Astrocyte of the cerebellum (primary cell): ENCODE measurements at regions not wholly inside any gene's neighbourhood (a gene's known extent, or its start where the extent isn't known, plus 50 kb on each side); places are given as distances from the start of the nearest gene placed in this dataset.
"Not testable (repeated sequence)": the region's sequence is repeated elsewhere in the genome, so short reads cannot be mapped to it uniquely, and the experiment has no call there.

Experiments used
- DNase-seq: peaks from one replicate; pipeline ENCODE4 v3.0.0-alpha.2; 2011; ENCODE audit warnings: low read depth
- H3K4me3 ChIP-seq: 2 replicates; pipeline ENCODE4 v1.5.1; 2011; ENCODE audit warnings: mild to moderate bottlenecking, low read depth, low read length, moderate library complexity
- CTCF ChIP-seq: IDR thresholded peaks from 2 replicates; pipeline ENCODE4 v1.5.1; 2012; ENCODE audit warnings: low read length, low read depth, moderate library complexity, mild to moderate bottlenecking; ENCODE audit errors: missing control alignments
- in situ Hi-C: cut with HindIII; loops from 2 replicates; pipeline ENCODE4 v1.10.0; 2017; ENCODE audit warnings: low sequenced_read_pairs

GRCh38 chr12:104890476-104891096, 67.5 kb downstream of the SLC41A2 start:
- no peak for TF ChIP-seq CTCF
- in situ Hi-C loops: no loop called here
- no peak for DNase-seq

GRCh38 chr12:104889735-104890134, 68.4 kb downstream of the SLC41A2 start:
- in situ Hi-C loops: no loop called here
- no peak for TF ChIP-seq CTCF
- no peak overlapping the region for H3K4me3 ChIP-seq
- DNase-seq: no peak

More at GRCh38 chr12:104890476-104891096, 67.5 kb downstream of the SLC41A2 start:
- no peak overlapping the region for H3K4me3 ChIP-seq

GRCh38 chr12:104888892-104889291, 69.2 kb downstream of the SLC41A2 start:
- in situ Hi-C loops: no loop called here
- no peak for DNase-seq
- H3K4me3 ChIP-seq: no peak overlapping the region
- no peak for TF ChIP-seq CTCF

- no peak for TF ChIP-seq CTCF
- no peak for DNase-seq
- no peak overlapping the region for H3K4me3 ChIP-seq
- in situ Hi-C loops: no loop called here
Measured at GRCh38 chr12:104888481-104888880, 69.6 kb downstream of the SLC41A2 start.

GRCh38 chr12:104887452-104887851, 70.6 kb downstream of the SLC41A2 start:
- H3K4me3 ChIP-seq: no peak overlapping the region
- in situ Hi-C loops: no loop called here
- no peak for DNase-seq
- no peak for TF ChIP-seq CTCF

GRCh38 chr12:104886418-104887401, 71.4 kb downstream of the SLC41A2 start:
- no peak overlapping the region for H3K4me3 ChIP-seq
- no peak for TF ChIP-seq CTCF
- peak; percentile 35 for DNase-seq
- in situ Hi-C loops: no loop called here

- H3K4me3 ChIP-seq, in situ Hi-C loops, DNase-seq: not testable (repeated sequence)
Measured at GRCh38 chr12:104878858-104879257, 79.2 kb downstream of the SLC41A2 start.
